ENCODE measurements at regions not wholly inside any gene's neighbourhood (a gene's known extent, or its start where the extent isn't known, plus 50 kb on each side); places are given as distances from the start of the nearest gene placed in this dataset.

DNA sequence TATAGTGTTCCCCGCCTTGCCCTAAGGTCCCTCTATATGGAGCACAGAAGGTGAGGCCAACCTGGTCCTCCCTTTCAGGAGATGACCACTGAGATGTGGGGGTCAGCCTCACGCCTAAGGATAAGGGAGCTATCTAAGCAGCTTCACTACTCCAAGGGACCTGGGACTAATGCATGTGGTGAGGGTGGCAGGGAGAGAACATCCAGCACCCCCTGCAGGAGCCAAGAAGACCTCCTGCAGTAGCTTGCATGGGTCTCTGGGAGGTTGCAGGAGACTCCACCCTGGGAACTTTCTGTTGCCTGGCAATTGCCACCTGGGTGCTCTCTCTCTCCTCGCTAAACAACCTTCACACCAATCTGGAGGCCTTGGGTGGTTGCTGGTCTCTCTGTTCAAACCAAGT lies 93.0 kb upstream of the KLHL29 start:
- no peaks in the 10 kb centered on the region for H3K36me3 ChIP-seq
- H3K4me3 ChIP-seq: no peak overlapping the region
- intact Hi-C loops (cut with DNase I; ENCODE audit: low total_unique reads): no loop called here
- H3K9me3 ChIP-seq: no peaks in the 10 kb centered on the region
- no peaks in the 10 kb centered on the region for H3K27me3 ChIP-seq
- H3K4me1 ChIP-seq: peaks cover 0 to 37% (median 13%) of the 10 kb centered on the region in 4 donors
- DNase-seq: no peak
- no peak overlapping the region for H3K27ac ChIP-seq
- TF ChIP-seq, protein P1, sequence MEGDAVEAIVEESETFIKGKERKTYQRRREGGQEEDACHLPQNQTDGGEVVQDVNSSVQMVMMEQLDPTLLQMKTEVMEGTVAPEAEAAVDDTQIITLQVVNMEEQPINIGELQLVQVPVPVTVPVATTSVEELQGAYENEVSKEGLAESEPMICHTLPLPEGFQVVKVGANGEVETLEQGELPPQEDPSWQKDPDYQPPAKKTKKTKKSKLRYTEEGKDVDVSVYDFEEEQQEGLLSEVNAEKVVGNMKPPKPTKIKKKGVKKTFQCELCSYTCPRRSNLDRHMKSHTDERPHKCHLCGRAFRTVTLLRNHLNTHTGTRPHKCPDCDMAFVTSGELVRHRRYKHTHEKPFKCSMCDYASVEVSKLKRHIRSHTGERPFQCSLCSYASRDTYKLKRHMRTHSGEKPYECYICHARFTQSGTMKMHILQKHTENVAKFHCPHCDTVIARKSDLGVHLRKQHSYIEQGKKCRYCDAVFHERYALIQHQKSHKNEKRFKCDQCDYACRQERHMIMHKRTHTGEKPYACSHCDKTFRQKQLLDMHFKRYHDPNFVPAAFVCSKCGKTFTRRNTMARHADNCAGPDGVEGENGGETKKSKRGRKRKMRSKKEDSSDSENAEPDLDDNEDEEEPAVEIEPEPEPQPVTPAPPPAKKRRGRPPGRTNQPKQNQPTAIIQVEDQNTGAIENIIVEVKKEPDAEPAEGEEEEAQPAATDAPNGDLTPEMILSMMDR (IDR thresholded peaks at IDR 0.05): no peak

DNA sequence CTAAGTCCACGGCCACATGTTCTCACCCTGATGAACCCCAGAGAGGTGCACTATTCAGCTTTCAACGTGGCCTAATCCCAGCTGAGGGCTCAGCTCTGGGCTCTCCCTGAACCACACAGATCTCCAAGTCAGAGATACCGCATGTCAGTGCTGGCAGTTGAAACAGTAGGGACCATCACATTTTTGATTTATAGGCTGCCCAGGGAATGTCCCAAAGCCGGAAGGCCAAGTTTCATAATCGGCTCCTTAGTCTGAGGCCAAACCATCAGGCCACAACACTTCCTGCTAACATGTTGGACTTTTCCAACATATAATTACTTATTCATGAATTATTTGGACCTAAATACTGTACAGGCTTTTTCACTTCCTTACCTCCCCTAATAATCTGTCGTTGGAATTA lies 91.9 kb upstream of the KLHL29 start:
- intact Hi-C loops (cut with DNase I; ENCODE audit: low total_unique reads): no loop called here
- peak in 1 of 2 donors; percentile 44 for DNase-seq
- H3K27me3 ChIP-seq: no peaks in the 10 kb centered on the region
- no peaks in the 10 kb centered on the region for H3K9me3 ChIP-seq
- H3K27ac ChIP-seq: no peak overlapping the region
- H3K4me3 ChIP-seq: no peak overlapping the region
- H3K4me1 ChIP-seq: peaks cover 0 to 26% (median 7%) of the 10 kb centered on the region in 4 donors
- H3K36me3 ChIP-seq: no peaks in the 10 kb centered on the region
- TF ChIP-seq, protein P1 (IDR thresholded peaks at IDR 0.05): no peak

DNA sequence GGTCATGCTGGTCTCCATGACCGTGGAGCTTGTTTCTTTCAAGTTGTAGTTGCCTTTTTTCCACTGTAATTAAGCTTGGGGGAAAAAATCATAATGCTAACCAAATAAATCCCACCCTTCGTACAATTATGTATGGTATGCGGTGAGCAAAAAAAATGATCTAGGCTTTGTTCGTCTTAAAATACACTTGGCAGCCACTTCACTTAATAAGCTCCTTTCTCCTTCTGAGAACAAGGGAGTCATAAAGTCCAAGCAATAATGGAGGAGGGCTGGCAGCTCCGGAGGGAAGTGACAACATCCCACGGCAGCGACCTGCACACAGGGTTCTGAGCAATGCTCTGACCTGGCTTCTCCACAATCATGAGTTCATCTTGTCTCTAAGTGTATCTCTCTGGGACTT lies 91.2 kb upstream of the KLHL29 start:
- DNase-seq: no peak
- Histone ChIP-seq H3K4me3 (no peak overlapping the region), H3K27ac (no peak overlapping the region), H3K36me3 (no peaks in the 10 kb centered on the region), H3K27me3 (no peaks in the 10 kb centered on the region), H3K4me1 (peaks cover 0 to 19% (median 5%) of the 10 kb centered on the region in 4 donors), H3K9me3 (no peaks in the 10 kb centered on the region)
- intact Hi-C loops (cut with DNase I; ENCODE audit: low total_unique reads): no loop called here
- TF ChIP-seq, protein P1 (IDR thresholded peaks at IDR 0.05): no peak

DNA sequence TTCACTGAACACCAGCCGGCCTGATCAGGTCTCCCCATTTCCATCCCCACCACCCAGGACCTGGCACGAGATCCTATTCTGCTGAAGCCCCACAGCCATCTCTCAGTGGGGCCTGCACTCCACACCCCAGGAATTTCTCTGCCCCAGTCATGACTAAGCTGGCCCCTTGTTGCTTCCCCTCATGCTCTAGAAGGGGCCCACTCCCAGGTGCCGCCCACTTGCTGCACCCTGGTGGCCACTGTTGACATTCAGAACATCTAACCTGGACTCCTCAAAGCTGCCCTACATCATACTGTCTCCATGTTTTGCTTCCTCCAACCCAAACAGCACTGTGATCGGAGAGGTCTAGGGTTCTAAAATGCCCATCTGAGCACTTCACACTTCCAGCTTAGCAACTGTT lies 90.7 kb upstream of the KLHL29 start:
- no peak overlapping the region for H3K27ac ChIP-seq
- no peaks in the 10 kb centered on the region for H3K36me3 ChIP-seq
- no peaks in the 10 kb centered on the region for H3K9me3 ChIP-seq
- TF ChIP-seq, protein P1 (IDR thresholded peaks at IDR 0.05): no peak
- H3K4me1 ChIP-seq: peaks cover 0 to 16% (median 5%) of the 10 kb centered on the region in 4 donors
- no peaks in the 10 kb centered on the region for H3K27me3 ChIP-seq
- DNase-seq: no peak
- no peak overlapping the region for H3K4me3 ChIP-seq
- intact Hi-C loops (cut with DNase I; ENCODE audit: low total_unique reads): no loop called here

DNA sequence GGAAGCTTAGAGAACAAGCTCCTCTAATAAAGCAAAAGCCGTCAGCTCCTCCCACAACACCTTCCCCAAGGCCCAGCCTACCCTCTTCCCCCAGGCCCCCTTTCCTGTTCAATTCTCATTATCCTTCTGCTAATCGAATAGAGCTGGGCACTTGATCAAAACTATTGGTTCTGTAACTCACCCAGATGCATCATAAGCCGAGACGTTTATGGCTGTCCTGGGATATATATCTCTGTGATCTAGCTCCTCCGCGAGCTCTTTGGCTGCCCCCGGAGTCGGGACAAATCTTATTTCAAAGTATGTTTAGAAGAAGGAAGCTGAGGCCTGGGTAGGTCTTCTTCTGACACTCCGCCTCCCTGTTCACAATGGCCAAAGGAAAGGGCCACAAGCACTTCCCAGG lies 88.3 kb upstream of the KLHL29 start:
- H3K9me3 ChIP-seq: no peaks in the 10 kb centered on the region
- no peaks in the 10 kb centered on the region for H3K36me3 ChIP-seq
- no peak for DNase-seq
- no peaks in the 10 kb centered on the region for H3K27me3 ChIP-seq
- intact Hi-C loops (cut with DNase I; ENCODE audit: low total_unique reads): no loop called here
- H3K4me3 ChIP-seq: no peak overlapping the region
- TF ChIP-seq, protein P1 (IDR thresholded peaks at IDR 0.05): no peak
- H3K4me1 ChIP-seq: peaks cover 0 to 16% (median 5%) of the 10 kb centered on the region in 4 donors
- no peak overlapping the region for H3K27ac ChIP-seq

DNA sequence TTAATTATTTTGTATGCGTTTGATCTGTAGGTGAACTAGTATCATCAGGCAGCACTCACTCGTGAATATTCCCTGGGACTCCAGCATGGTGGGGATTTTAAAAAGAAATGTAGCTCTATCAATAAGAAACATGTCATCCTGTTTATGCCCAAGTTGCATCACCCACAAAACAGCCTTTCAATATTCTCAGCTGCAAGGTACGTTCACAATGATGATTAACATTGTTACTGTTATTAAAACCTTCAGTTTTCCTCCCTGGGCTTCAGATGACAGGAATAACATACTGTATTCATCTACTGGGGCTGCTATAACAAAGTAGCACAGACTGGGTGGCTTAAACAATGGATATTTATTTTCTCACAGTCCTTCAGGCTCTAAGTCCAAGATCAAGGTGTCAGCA lies 87.9 kb upstream of the KLHL29 start:
- intact Hi-C loops (cut with DNase I; ENCODE audit: low total_unique reads): no loop called here

More for the DNA sequence above, 87.9 kb upstream of the KLHL29 start:
- Histone ChIP-seq H3K27ac (no peak overlapping the region), H3K4me3 (no peak overlapping the region), H3K27me3 (no peaks in the 10 kb centered on the region), H3K4me1 (peaks cover 0 to 16% (median 5%) of the 10 kb centered on the region in 4 donors), H3K9me3 (no peaks in the 10 kb centered on the region), H3K36me3 (no peaks in the 10 kb centered on the region)
- TF ChIP-seq, protein P1 (IDR thresholded peaks at IDR 0.05): no peak
- DNase-seq: no peak
